Panc1 (cell line): ENCODE measurements at regions not wholly inside any gene's neighbourhood (a gene's known extent, or its start where the extent isn't known, plus 50 kb on each side); places are given as distances from the start of the nearest gene placed in this dataset.

ENCODE experiments used
- ATAC-seq: fragments of 200-7000 bp; cut with Tn5 transposase; 2 replicates; pipeline ENCODE4 v1.9.1; 2020; ENCODE audit warnings: mild to moderate bottlenecking, moderate library complexity
- BruUV-seq: library from RNA; stranded (reverse); fragments of 400-500 nt; replicated peaks from 2 replicates; lab custom pipeline; 2021; lab: Mats Ljungman, UMichigan
- CTCF ChIA-PET: fragments of 300-600 bp; sonication (Branson Sonifier 250); formaldehyde crosslinking; loops from one replicate; lab custom pipeline; 2022; ENCODE audit warnings: antibody characterized with exemption; lab: Charles Lee
- POLR2A ChIA-PET: fragments of 300-600 bp; sonication (Branson Sonifier 250); formaldehyde crosslinking; loops from one replicate; lab custom pipeline; 2022; ENCODE audit warnings: antibody characterized with exemption; lab: Charles Lee
- DNase-seq: peaks from one replicate; pipeline ENCODE4 v3.0.0-alpha.2; 2010; ENCODE audit warnings: low read depth, low spot score
- H3K27ac ChIP-seq: 2 replicates; pipeline ENCODE4 v1.5.1; 2011; ENCODE audit warnings: mild to moderate bottlenecking, low read length, inconsistent platforms
- H3K27me3 ChIP-seq: fragments of 200-500 bp; sonication (Bioruptor generic); 2 replicates; pipeline ENCODE4 v1.6.0; 2014; ENCODE audit warnings: low read length, inconsistent platforms; ENCODE audit not compliant: control insufficient read depth, insufficient read depth
- H3K36me3 ChIP-seq: fragments of 200-500 bp; sonication (Bioruptor generic); 2 replicates; pipeline ENCODE4 v1.5.1; 2014; ENCODE audit warnings: inconsistent platforms, mild to moderate bottlenecking, low read length, moderate library complexity; ENCODE audit not compliant: control insufficient read depth, insufficient read depth
- H3K4me1 ChIP-seq: 2 replicates; pipeline ENCODE4 v1.5.1; 2011; ENCODE audit warnings: inconsistent platforms, mild to moderate bottlenecking, low read length, moderate library complexity; ENCODE audit not compliant: control insufficient read depth, insufficient read depth
- H3K4me3 ChIP-seq, 2 experiments: 2 replicates each; pipeline ENCODE4 v1.5.1; 2011 to 2012; ENCODE audit warnings: low read depth in 2 of 2, low read length in 2 of 2, mild to moderate bottlenecking in 2 of 2, inconsistent platforms in 1 of 2, moderate library complexity in 1 of 2
- H3K9me3 ChIP-seq: fragments of 200-500 bp; sonication (Bioruptor generic); 2 replicates; pipeline ENCODE4 v1.5.1; 2014; ENCODE audit warnings: low read depth, mild to moderate bottlenecking, inconsistent platforms, low read length, moderate library complexity; ENCODE audit not compliant: control insufficient read depth, insufficient read depth
- CTCF ChIP-seq: fragments of 450-650 bp; IDR thresholded peaks from 2 replicates; pipeline ENCODE4 v1.5.1; 2017; ENCODE audit warnings: mild to moderate bottlenecking
- POLR2AphosphoS5 ChIP-seq: IDR thresholded peaks from 2 replicates; pipeline ENCODE4 v1.6.1; 2012; ENCODE audit warnings: mild to moderate bottlenecking, low read depth, low read length, moderate library complexity
- REST ChIP-seq, 2 experiments: IDR thresholded peaks; 2 replicates each; pipeline ENCODE4 v1.6.1; 2011 to 2012; ENCODE audit warnings: low read depth in 2 of 2, control low read depth in 1 of 2, low read length in 1 of 2, mild to moderate bottlenecking in 1 of 2, moderate library complexity in 1 of 2; ENCODE audit not compliant: insufficient read depth in 1 of 2
- SIN3A ChIP-seq: IDR thresholded peaks from 2 replicates; pipeline ENCODE4 v1.6.1; 2012; ENCODE audit warnings: low read depth, mild to moderate bottlenecking, low read length, moderate library complexity, borderline replicate concordance; ENCODE audit not compliant: insufficient read depth
- TCF7L2 ChIP-seq: IDR thresholded peaks from 2 replicates; pipeline ENCODE4 v1.6.1; 2011; ENCODE audit warnings: mild to moderate bottlenecking, low read depth, low read length, inconsistent platforms
- in situ Hi-C: cut with HindIII; loops from 2 replicates; pipeline ENCODE4 v1.10.0; 2016; ENCODE audit warnings: low sequenced_read_pairs, low pct_unique_long_range_greater_than_20kb
- intact Hi-C: fragments of 100-400 bp; cut with micrococcal nuclease; formaldehyde crosslinking; loops from one replicate; pipeline ENCODE4 v1.10.0; 2022; ENCODE audit not compliant: unreplicated experiment

- H3K9me3 ChIP-seq, result no peaks in the 10 kb centered on the region
- ATAC-seq (no peak), DNase-seq (no peak)
- in situ Hi-C loops, result no loop called here
- CTCF ChIA-PET, result no interaction called here
- H3K36me3 ChIP-seq, result no peaks in the 10 kb centered on the region
- no peaks in the 10 kb centered on the region; the same call in 1 of the 2 replicates for H3K4me1 ChIP-seq
- intact Hi-C loops, result no loop called here
- POLR2A ChIA-PET, result no interaction called here
- no TSS peak for BruUV-seq
- no peak overlapping the region for H3K4me3 ChIP-seq
- H3K27ac ChIP-seq, result no peak overlapping the region
- H3K27me3 ChIP-seq, result no peaks in the 10 kb centered on the region; the same call in 1 of the 2 replicates
- no peak for TF ChIP-seq SIN3A
- no peak for TF ChIP-seq REST (IDR thresholded peaks at IDR 0.05; ENCODE audit: insufficient read depth in 1 of 2, low read depth in 2 of 2, low read length in 1 of 2)
- no peak for TF ChIP-seq CTCF
- no peak for TF ChIP-seq POLR2AphosphoS5
- TF ChIP-seq TCF7L2, result no peak
Observed at GRCh38 chr2:67503066-67503795, 106.1 kb downstream of the ETAA1 start.

DNA sequence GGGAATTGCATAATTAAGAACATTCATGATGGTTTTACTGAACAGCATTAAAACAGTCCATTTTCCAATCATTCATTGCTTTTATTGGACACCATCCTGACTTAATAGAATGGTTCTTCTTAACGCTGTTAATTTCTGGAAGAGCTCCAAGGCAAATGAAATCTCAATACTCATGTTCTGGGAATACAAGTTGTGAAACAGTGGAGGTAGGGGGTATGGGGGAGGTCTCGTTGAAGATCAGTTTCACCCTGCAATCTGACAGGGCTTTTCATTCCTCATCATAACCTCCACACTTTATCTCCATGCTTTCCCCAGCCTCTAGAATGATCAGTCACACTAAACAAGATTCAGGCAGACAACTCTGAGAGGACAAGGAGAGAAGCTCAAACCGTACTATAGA, 113.6 kb downstream of the ETAA1 start:
- Histone ChIP-seq H3K9me3 (no peaks in the 10 kb centered on the region), H3K4me3 (no peak overlapping the region), H3K27me3 (no peaks in the 10 kb centered on the region), H3K4me1 (no peaks in the 10 kb centered on the region), H3K27ac (no peak overlapping the region), H3K36me3 (no peaks in the 10 kb centered on the region)
- POLR2A ChIA-PET, result interaction anchor here (0.7 kb wide), 1 partner anchor 784 kb away, joined by 5 read pairs; no protein-coding TSS in a partner anchor
- no peak for TF ChIP-seq POLR2AphosphoS5
- TF ChIP-seq TCF7L2, result no peak
- TF ChIP-seq CTCF, result no peak
- DNase-seq (no peak), ATAC-seq (no peak)
- intact Hi-C loops (no loop called here), in situ Hi-C loops (no loop called here)
- CTCF ChIA-PET, result no interaction called here
- no TSS peak for BruUV-seq
